ENCODE measurements at regions not wholly inside any gene's neighbourhood (a gene's known extent, or its start where the extent isn't known, plus 50 kb on each side); places are given as distances from the start of the nearest gene placed in this dataset.

DNA sequence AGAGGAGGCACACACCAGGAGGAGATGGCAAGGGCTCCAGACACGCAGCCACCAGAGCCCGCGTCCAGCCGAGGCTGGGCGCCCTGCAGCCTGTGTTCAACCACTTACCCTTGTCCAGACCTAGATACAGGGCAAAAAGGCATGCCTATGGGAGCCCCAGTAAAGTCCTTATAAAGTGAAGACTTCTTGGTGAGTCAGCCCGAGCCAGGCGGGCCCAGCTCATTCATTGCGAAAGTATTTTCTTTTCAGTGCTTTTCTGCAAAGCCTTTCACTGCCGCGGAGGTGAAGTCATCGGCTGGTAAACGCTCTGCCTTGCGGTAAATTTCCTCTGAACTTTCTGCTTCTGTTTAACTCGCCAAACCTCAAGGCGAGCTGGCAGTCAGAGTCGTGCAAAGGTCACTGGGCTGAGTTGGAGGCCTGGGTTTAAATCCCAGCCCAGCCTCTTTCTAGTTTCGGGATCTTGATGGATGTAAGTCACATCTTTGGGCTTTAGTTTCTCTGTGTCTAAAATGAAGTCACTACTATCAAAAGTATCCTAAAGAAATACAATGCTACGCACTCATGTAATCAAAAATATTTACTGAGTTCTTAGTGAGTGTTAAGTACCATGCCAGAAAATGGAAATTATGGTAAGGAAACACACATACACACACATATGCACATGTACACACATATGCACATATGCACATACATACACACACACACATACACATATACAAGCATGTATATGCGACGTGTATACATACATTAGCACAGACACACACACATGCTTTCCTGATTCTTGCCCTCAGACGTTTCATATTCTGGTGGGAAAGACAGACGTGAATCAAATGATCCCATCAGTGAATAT is 54.7 kb upstream of the IFFO2 start (continued):
- TF ChIP-seq MXI1 (IDR thresholded peaks at IDR 0.05; ENCODE audit: low read depth, low read length): no peak
- peak; percentile 89 for TF ChIP-seq JUND (IDR thresholded peaks at IDR 0.05)
- peak; percentile 99 for TF ChIP-seq RXRA (IDR thresholded peaks at IDR 0.05; ENCODE audit: borderline replicate concordance, low read depth)

- no peak for DNase-seq
- TF ChIP-seq TEAD4 (IDR thresholded peaks at IDR 0.05; ENCODE audit: borderline replicate concordance, insufficient read depth): no peak
- H3F3A ChIP-seq (replicated peaks; ENCODE audit: insufficient read depth): peaks cover 19% of the 10 kb centered on the region
- no peaks in the 10 kb centered on the region for H3K9me3 ChIP-seq
- H3K4me2 ChIP-seq: peak overlapping the region; percentile 62
- 0 out of 2 replicates have a peak overlapping the region, but pooled peaks have one; percentile 1 for H2AFZ ChIP-seq (ENCODE audit: low read depth)
- ChIA-PET CTCF (no interaction called here), POLR2A (no interaction called here)
- H3K9ac ChIP-seq: peak overlapping the region; percentile 53; the same call in 1 of the 2 replicates
- peak overlapping the region; percentile 73 to 82 for H3K27ac ChIP-seq (ENCODE audit: low read depth in 2 of 2, low read length in 1 of 2)
- no peaks in the 10 kb centered on the region for H4K20me1 ChIP-seq (ENCODE audit: insufficient read depth)
- H3K4me1 ChIP-seq (ENCODE audit: control insufficient read depth in 1 of 2, insufficient read depth in 2 of 2, low read depth in 1 of 2, low read length in 1 of 2): peaks cover 27 to 41% of the 10 kb centered on the region in 2 experiments; a peak in 3 of 4 replicates
- 55% methylated on average over 4 of the region's 4 CpGs for WGBS (ENCODE audit: low lambda C conversion rate)
- no peaks in the 10 kb centered on the region for H3K27me3 ChIP-seq (ENCODE audit: insufficient read depth)
- H3K79me2 ChIP-seq (ENCODE audit: insufficient read depth): no peaks in the 10 kb centered on the region
- no peak overlapping the region for H3K4me3 ChIP-seq (ENCODE audit: low read depth in 2 of 2, low read length in 1 of 2)
- H3K36me3 ChIP-seq (replicated peaks in 1 of 2; ENCODE audit: control insufficient read depth in 1 of 2, insufficient read depth in 2 of 2, low read length in 1 of 2): no peaks in the 10 kb centered on the region
- H3K9me2 ChIP-seq: no peaks in the 10 kb centered on the region
Measured at GRCh38 chr1:19010503-19010902, 54.0 kb upstream of the IFFO2 start.

DNA sequence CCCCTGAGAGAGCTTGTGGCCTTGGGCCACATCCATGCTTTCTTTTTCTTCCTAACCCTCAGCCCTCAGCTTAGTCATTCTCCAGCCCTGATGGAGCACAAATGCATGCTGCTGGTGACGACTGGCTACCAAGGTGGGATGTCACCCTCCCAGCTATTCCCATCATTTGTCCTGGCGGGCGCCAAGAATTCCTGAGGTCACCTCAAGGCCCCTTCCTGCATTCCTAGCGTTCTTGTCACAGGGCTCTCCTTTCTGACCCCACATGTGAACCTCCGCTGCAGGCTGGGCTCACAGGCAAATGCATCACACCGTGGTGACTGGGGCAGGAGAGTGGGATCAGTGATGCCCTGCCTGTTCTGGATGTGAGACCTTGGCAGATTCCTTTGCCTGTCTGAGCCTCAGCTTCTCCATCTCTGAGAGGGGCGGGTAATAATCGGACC is 53.4 kb upstream of the IFFO2 start:
- Histone ChIP-seq H4K20me1 (ENCODE audit: insufficient read depth) (no peaks in the 10 kb centered on the region), H3K9ac (peak overlapping the region; percentile 53; the same call in 1 of the 2 replicates), H3F3A (replicated peaks; ENCODE audit: insufficient read depth) (peaks cover 19% of the 10 kb centered on the region), H3K27ac (ENCODE audit: low read depth in 2 of 2, low read length in 1 of 2) (peak overlapping the region; percentile 73 to 82; a peak in 3 of 4 replicates), H3K9me2 (no peaks in the 10 kb centered on the region), H3K4me2 (peak overlapping the region; percentile 62), H3K9me3 (no peaks in the 10 kb centered on the region), H3K79me2 (ENCODE audit: insufficient read depth) (no peaks in the 10 kb centered on the region), H3K36me3 (replicated peaks in 1 of 2; ENCODE audit: control insufficient read depth in 1 of 2, insufficient read depth in 2 of 2, low read length in 1 of 2) (no peaks in the 10 kb centered on the region), H3K4me3 (ENCODE audit: low read depth in 2 of 2, low read length in 1 of 2) (no peak overlapping the region), H2AFZ (ENCODE audit: low read depth) (0 out of 2 replicates have a peak overlapping the region, but pooled peaks have one; percentile 1), H3K4me1 (ENCODE audit: control insufficient read depth in 1 of 2, insufficient read depth in 2 of 2, low read depth in 1 of 2, low read length in 1 of 2) (peaks cover 27 to 41% of the 10 kb centered on the region in 2 experiments; a peak in 3 of 4 replicates), H3K27me3 (ENCODE audit: insufficient read depth) (no peaks in the 10 kb centered on the region)
- ChIA-PET POLR2A (no interaction called here), CTCF (interaction anchor here (1.2 kb wide), 1 partner anchor 24 kb away, joined by 3 read pairs; no protein-coding TSS in a partner anchor)
- peak; percentile 62 for TF ChIP-seq FOSL2 (IDR thresholded peaks at IDR 0.05; ENCODE audit: borderline replicate concordance, low read depth)
- TF ChIP-seq TEAD4 (IDR thresholded peaks at IDR 0.05; ENCODE audit: borderline replicate concordance, insufficient read depth): peak; percentile 87
- TF ChIP-seq GABPA (IDR thresholded peaks at IDR 0.05; ENCODE audit: low read depth): no peak
- peak; percentile 69 for TF ChIP-seq MAX (IDR thresholded peaks at IDR 0.05; ENCODE audit: low read depth)
- TF ChIP-seq RXRA (IDR thresholded peaks at IDR 0.05; ENCODE audit: borderline replicate concordance, low read depth): peak; percentile 93
- peak; percentile 69; the same call in 1 of the 2 replicates for TF ChIP-seq TCF12 (IDR thresholded peaks at IDR 0.05)
- TF ChIP-seq FOXM1 (IDR thresholded peaks at IDR 0.05; ENCODE audit: low read depth): no peak
- TF ChIP-seq NFIC (IDR thresholded peaks at IDR 0.05; ENCODE audit: borderline replicate concordance): peak; percentile 82
- peak; percentile 38 for TF ChIP-seq PBX3 (IDR thresholded peaks at IDR 0.05)
- peak in 1 of 2 experiments; percentile 78; a peak in 1 of 4 replicates for TF ChIP-seq EP300 (IDR thresholded peaks at IDR 0.05; ENCODE audit: borderline replicate concordance in 1 of 2, low read depth in 1 of 2, low read length in 1 of 2)
- TF ChIP-seq, protein P1, sequence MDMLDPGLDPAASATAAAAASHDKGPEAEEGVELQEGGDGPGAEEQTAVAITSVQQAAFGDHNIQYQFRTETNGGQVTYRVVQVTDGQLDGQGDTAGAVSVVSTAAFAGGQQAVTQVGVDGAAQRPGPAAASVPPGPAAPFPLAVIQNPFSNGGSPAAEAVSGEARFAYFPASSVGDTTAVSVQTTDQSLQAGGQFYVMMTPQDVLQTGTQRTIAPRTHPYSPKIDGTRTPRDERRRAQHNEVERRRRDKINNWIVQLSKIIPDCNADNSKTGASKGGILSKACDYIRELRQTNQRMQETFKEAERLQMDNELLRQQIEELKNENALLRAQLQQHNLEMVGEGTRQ (IDR thresholded peaks at IDR 0.05; ENCODE audit: borderline replicate concordance, low read depth, low read length): no peak
- TF ChIP-seq, protein P2, sequence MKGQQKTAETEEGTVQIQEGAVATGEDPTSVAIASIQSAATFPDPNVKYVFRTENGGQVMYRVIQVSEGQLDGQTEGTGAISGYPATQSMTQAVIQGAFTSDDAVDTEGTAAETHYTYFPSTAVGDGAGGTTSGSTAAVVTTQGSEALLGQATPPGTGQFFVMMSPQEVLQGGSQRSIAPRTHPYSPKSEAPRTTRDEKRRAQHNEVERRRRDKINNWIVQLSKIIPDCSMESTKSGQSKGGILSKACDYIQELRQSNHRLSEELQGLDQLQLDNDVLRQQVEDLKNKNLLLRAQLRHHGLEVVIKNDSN (IDR thresholded peaks at IDR 0.05; ENCODE audit: borderline replicate concordance, low read depth): no peak
- no peak for DNase-seq
- WGBS (ENCODE audit: low lambda C conversion rate): 34% methylated on average over 5 of the region's 8 CpGs
